Stimulated activated naive CD8-positive, alpha-beta T cell treated with anti-CD3 and anti-CD28 coated beads, Interleukin-15, Interleukin-2, amounts not matched to agents 100 ng/mL and 50 ng/mL, for 24 hours (primary cell): ENCODE measurements at regions not wholly inside any gene's neighbourhood (a gene's known extent, or its start where the extent isn't known, plus 50 kb on each side); places are given as distances from the start of the nearest gene placed in this dataset.

ENCODE experiments used
- H3K27ac Mint-ChIP-seq: one replicate; pipeline ENCODE4 v1.8.0; 2021; ENCODE audit warnings: mild to moderate bottlenecking, mixed read lengths
- H3K27me3 Mint-ChIP-seq: one replicate; pipeline ENCODE4 v1.8.0; 2021; ENCODE audit warnings: mixed read lengths
- H3K36me3 Mint-ChIP-seq: one replicate; pipeline ENCODE4 v1.8.0; 2021; ENCODE audit warnings: low read depth, mixed read lengths
- H3K4me1 Mint-ChIP-seq: one replicate; pipeline ENCODE4 v1.8.0; 2021; ENCODE audit warnings: low read depth, mixed read lengths
- H3K4me3 Mint-ChIP-seq: one replicate; pipeline ENCODE4 v1.8.0; 2021; ENCODE audit warnings: mild to moderate bottlenecking, mixed read lengths
- H3K9me3 Mint-ChIP-seq: one replicate; pipeline ENCODE4 v1.8.0; 2021; ENCODE audit warnings: mixed read lengths

GRCh38 chr15:62218841-62219240 lies 53.8 kb upstream of the C2CD4B start:
- no peak overlapping the region for H3K4me3 Mint-ChIP-seq

DNA sequence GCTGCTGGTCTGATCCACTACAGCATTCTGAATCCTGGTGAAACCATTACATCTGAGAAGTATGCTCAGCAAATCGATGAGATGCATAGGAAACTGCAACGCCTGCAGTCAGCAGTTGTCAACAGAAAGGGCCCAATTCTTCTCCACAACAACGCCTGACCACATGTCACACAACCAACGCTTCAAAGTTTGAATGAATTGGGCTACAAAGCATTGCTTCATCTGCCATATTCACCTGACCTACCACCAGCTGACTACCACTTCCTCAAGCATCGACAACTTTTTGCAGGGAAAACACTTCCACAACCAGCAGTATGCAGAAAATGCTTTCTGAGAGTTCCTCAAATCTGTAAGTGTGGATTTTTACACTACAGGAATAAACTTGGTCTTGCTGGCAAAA lies 54.7 kb upstream of the C2CD4B start:
- Mint-ChIP-seq H3K27me3 (peaks cover 9% of the 10 kb centered on the region), H3K4me1 (no peaks in the 10 kb centered on the region), H3K4me3 (no peak overlapping the region), H3K36me3 (no peaks in the 10 kb centered on the region), H3K9me3 (peaks cover 13% of the 10 kb centered on the region), H3K27ac (no peak overlapping the region)

More at GRCh38 chr15:62218841-62219240, 53.8 kb upstream of the C2CD4B start:
- peaks cover 9% of the 10 kb centered on the region for H3K9me3 Mint-ChIP-seq
- H3K4me1 Mint-ChIP-seq: no peaks in the 10 kb centered on the region
- H3K27me3 Mint-ChIP-seq: peaks cover 6% of the 10 kb centered on the region
- H3K36me3 Mint-ChIP-seq: no peaks in the 10 kb centered on the region
- H3K27ac Mint-ChIP-seq: no peak overlapping the region

GRCh38 chr15:62223020-62223419 lies 57.9 kb upstream of the C2CD4B start:
- no peaks in the 10 kb centered on the region for H3K36me3 Mint-ChIP-seq
- H3K27ac Mint-ChIP-seq: no peak overlapping the region
- peaks cover 4% of the 10 kb centered on the region for H3K9me3 Mint-ChIP-seq
- no peak overlapping the region for H3K4me3 Mint-ChIP-seq
- H3K4me1 Mint-ChIP-seq: no peaks in the 10 kb centered on the region
- H3K27me3 Mint-ChIP-seq: peaks cover 16% of the 10 kb centered on the region

DNA sequence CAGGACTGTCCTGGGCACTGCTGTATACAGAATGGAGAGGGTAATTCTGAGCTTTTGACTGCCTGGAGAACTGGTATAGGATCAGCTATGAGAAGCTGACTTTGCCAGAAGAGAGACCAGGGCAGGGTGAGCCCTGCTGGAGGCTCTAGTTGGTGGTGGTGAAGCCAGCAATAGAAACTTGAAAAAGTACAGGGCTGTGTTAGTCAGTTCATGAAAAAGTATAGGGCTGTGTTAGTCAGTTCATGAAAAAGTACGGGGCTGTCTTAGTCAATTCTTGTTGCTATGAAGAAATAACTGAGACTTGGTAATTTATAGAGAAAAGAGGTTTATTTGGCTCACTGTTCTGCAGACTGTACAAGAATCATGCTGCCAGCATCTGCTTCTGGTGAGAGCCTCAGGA lies 63.5 kb upstream of the C2CD4B start:
- Mint-ChIP-seq H3K4me1 (no peaks in the 10 kb centered on the region), H3K4me3 (no peak overlapping the region), H3K27ac (no peak overlapping the region), H3K27me3 (peaks cover 18% of the 10 kb centered on the region), H3K9me3 (peaks cover 4% of the 10 kb centered on the region), H3K36me3 (no peaks in the 10 kb centered on the region)

DNA sequence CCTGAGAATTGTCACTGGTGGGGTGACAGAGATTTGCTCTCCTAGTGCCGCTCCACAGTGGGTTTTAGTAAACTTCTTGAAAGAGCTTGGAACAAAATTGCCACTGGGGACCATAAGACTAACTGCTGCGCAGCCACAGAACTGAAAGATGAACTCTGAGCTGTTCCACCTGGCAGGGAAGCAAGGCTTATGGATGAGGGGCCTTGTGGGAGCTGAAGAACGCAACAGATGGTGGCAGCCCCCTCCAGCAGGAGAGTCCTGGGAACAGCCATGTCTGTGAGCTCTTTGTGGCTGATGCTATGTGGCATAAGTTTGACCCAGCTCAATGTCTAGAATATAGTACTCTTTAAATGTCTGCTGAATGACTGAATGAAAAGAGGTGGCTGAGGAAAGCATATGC lies 66.8 kb upstream of the C2CD4B start:
- H3K27ac Mint-ChIP-seq: no peak overlapping the region
- peaks cover 24% of the 10 kb centered on the region for H3K27me3 Mint-ChIP-seq
- H3K36me3 Mint-ChIP-seq: no peaks in the 10 kb centered on the region
- H3K9me3 Mint-ChIP-seq: peaks cover 3% of the 10 kb centered on the region
- H3K4me3 Mint-ChIP-seq: no peak overlapping the region
- H3K4me1 Mint-ChIP-seq: no peaks in the 10 kb centered on the region

- Mint-ChIP-seq H3K27me3 (peaks cover 4% of the 10 kb centered on the region), H3K36me3 (no peaks in the 10 kb centered on the region), H3K27ac (no peak overlapping the region), H3K4me1 (no peaks in the 10 kb centered on the region), H3K4me3 (no peak overlapping the region), H3K9me3 (peaks cover 3% of the 10 kb centered on the region)
Measured at GRCh38 chr15:62240121-62241096, 75.3 kb upstream of the C2CD4B start.

- Mint-ChIP-seq H3K4me1 (no peaks in the 10 kb centered on the region), H3K27ac (no peak overlapping the region), H3K4me3 (no peak overlapping the region), H3K36me3 (no peaks in the 10 kb centered on the region), H3K27me3 (peaks cover 4% of the 10 kb centered on the region), H3K9me3 (peaks cover 3% of the 10 kb centered on the region)
Measured at GRCh38 chr15:62241135-62241770, 76.2 kb upstream of the C2CD4B start.

- Mint-ChIP-seq H3K27me3 (peaks cover 2% of the 10 kb centered on the region), H3K4me3 (no peak overlapping the region), H3K36me3 (no peaks in the 10 kb centered on the region), H3K27ac (no peak overlapping the region), H3K4me1 (no peaks in the 10 kb centered on the region), H3K9me3 (no peaks in the 10 kb centered on the region)
Measured at GRCh38 chr15:62242999-62243398, 77.9 kb upstream of the C2CD4B start.

GRCh38 chr15:62244762-62245161 lies 79.7 kb upstream of the C2CD4B start:
- Mint-ChIP-seq H3K27me3 (peaks cover 6% of the 10 kb centered on the region), H3K4me3 (no peak overlapping the region), H3K36me3 (no peaks in the 10 kb centered on the region), H3K9me3 (no peaks in the 10 kb centered on the region), H3K27ac (no peak overlapping the region), H3K4me1 (no peaks in the 10 kb centered on the region)

- Mint-ChIP-seq H3K36me3 (no peaks in the 10 kb centered on the region), H3K4me1 (no peaks in the 10 kb centered on the region), H3K4me3 (no peak overlapping the region), H3K27ac (no peak overlapping the region), H3K9me3 (no peaks in the 10 kb centered on the region), H3K27me3 (peaks cover 6% of the 10 kb centered on the region)
Measured at GRCh38 chr15:62248277-62248984, 83.3 kb upstream of the C2CD4B start.

DNA sequence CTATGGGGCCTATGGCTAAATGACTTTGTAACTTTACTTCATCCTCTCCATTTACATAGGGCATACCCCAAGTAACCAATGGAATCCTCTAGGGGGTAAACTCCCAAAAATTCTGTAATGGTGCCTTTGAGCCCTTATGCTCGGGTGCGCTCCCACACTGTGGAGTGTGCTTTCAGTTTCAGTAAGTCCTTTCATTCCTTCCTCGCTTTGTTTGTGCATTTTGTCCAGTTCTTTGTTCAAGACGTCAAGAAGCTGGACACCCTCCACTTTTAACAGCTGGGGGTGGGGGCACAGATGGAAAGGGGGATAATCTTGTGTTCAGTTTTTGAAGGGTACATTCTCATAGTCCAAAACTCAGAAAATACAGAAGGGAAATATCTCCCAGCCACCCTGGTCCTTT lies 84.4 kb upstream of the C2CD4B start:
- no peaks in the 10 kb centered on the region for H3K36me3 Mint-ChIP-seq

DNA sequence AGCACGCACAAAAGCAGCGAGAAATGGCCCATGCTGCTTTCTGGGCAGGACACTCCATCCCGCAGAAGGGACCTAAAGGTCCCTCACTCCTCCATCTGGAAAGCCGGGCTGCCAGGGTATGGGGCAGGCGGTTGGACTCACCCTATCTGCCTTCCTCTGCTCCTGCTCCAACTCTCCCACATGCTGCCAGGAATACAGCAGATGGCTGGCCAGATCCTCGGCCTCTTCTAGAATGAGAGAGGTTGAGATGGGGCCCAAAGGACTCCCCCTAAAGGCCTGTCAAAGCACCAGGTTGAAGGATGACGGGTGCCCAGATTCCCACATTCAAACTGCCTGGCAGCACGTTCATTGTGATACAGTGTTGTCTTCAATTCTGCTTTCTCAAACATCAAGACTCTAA lies 85.1 kb upstream of the C2CD4B start:
- Mint-ChIP-seq H3K4me3 (no peak overlapping the region), H3K36me3 (no peaks in the 10 kb centered on the region), H3K9me3 (no peaks in the 10 kb centered on the region), H3K27me3 (peaks cover 13% of the 10 kb centered on the region), H3K4me1 (no peaks in the 10 kb centered on the region), H3K27ac (no peak overlapping the region)

More for the DNA sequence above, 84.4 kb upstream of the C2CD4B start:
- H3K4me1 Mint-ChIP-seq: no peaks in the 10 kb centered on the region
- no peak overlapping the region for H3K4me3 Mint-ChIP-seq
- H3K27me3 Mint-ChIP-seq: peaks cover 6% of the 10 kb centered on the region
- H3K9me3 Mint-ChIP-seq: no peaks in the 10 kb centered on the region
- no peak overlapping the region for H3K27ac Mint-ChIP-seq

DNA sequence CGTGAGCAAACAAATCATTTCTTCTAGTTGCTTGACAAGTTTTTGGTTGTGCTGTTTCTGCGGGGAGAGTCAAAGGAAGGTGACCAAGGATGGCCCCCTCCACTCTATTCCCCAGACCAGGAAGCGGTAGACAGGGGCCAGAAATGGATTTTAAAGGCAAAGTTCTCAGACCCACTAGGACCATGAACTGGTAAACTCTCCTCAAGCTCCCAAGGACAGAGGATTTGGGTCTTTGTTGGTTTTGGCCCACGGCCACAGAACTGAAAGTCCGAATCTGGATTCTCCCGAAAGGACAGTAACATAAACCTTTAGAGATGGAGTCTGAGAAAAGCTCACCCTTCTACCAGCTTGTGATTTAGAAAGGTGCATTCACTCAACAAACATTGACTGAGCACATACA lies 85.9 kb upstream of the C2CD4B start:
- Mint-ChIP-seq H3K27ac (no peak overlapping the region), H3K9me3 (no peaks in the 10 kb centered on the region), H3K4me1 (no peaks in the 10 kb centered on the region), H3K4me3 (no peak overlapping the region), H3K36me3 (no peaks in the 10 kb centered on the region), H3K27me3 (peaks cover 19% of the 10 kb centered on the region)

DNA sequence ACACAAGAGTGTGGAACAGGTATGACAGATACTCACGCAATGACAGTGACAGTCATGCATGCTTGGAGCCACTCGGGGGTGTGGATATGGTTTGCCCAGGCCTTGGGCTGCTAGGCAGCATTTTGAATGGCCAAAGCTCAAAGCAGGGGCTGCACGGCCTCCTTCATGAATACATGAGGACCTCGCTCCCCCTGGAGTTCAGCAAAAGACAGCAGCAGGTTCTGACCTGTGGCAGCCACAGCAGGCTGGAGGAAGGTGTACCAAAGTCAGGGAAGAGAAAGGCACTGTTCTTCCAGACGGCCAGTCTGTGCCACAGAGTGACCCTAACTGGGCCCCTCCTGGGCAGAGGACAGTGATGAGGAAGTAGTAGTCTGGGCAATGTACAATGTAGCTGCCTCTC lies 88.2 kb upstream of the C2CD4B start:
- Mint-ChIP-seq H3K36me3 (no peaks in the 10 kb centered on the region), H3K27me3 (peaks cover 17% of the 10 kb centered on the region), H3K4me1 (no peaks in the 10 kb centered on the region), H3K9me3 (no peaks in the 10 kb centered on the region), H3K4me3 (no peak overlapping the region), H3K27ac (no peak overlapping the region)
